NCI-H510A (cell line): ENCODE measurements at regions not wholly inside any gene's neighbourhood (a gene's known extent, or its start where the extent isn't known, plus 50 kb on each side); places are given as distances from the start of the nearest gene placed in this dataset.
"Not testable (repeated sequence)": the region's sequence is repeated elsewhere in the genome, so short reads cannot be mapped to it uniquely, and the experiment has no call there.

Experiments
- DNase-seq: peaks from one replicate; lab custom pipeline; 2025; lab: John Stamatoyannopoulos, UW

DNA sequence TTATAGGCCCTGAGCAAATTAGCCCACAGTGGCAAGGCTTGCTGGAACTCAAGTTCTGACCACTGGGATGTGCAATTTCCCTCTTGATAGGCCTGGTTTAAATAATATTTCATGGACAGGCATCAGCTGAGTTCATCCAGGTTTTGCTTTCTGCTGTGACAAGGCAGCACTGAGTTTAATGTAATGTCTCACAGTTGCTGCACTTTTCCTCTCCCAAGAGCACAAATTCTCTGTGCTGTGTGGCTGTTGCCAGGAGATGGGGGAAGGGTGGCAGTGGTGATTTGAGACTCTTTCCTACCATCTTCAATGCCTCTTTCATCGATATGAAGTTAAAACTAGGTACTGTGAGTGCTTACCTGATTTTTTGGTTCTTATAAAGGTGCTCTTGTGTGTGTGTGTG, 272.8 kb upstream of the STXBP6 start:
- DNase-seq, result no peak

GRCh38 chr14:25316007-25316406, 266.1 kb upstream of the STXBP6 start:
- DNase-seq, result not testable (repeated sequence)

DNA sequence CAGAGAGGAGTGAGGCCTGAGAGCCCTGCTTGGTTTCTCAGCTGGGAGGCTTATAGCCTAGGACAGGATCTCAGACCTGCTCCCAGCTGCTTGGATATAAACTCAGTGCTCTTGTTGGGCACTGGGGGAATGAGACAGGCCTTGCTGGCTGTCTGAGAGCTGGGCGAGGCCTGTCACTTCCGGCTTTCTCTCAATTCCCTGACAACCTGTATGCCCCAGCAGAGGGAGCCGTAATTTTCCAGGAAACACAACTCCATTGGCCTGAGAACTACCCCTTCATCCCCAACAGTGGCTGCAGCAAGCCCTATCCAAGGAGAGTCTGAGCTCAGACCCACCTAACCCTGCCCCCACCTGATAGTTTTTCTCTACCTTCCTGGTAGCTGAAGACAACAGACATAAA, 258.3 kb upstream of the STXBP6 start:
- no peak for DNase-seq

DNA sequence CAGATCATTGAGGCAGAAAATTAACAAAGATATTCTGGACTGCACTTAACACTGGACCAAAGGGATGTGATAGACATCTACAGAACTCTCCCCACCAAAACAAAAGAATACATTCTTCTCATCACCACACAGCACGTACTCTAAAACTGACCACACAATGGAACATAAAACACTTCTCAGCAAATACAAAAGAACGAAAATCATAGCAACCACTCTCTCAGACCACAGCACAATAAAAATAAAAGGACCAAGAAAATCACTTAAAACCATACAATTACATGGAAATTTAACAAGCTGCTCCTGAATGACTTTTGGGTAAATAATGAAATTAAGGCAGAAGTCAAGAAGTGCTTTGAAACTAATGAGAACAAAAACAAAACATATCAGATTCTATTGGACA, 254.0 kb upstream of the STXBP6 start:
- no peak for DNase-seq

DNA sequence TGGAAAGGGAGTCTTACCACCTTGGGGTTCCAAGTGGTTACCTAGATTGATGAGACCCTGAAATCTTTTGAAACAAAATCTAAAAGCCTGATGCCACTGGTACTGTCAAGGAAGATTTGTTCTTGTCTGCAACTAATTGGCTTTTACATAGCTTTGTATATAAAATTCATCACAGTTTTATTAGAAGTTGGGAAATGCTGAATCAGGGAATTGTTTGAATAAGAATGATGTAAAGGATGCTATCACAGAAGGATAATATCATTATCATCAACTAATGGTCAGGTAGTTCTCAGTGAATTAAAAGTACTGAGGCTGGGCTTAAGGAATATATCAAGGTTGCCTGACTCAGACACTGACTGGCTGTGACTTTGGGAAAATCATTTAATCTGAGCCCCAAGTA, 248.3 kb upstream of the STXBP6 start:
- no peak for DNase-seq

- DNase-seq, result not testable (repeated sequence)
Measured at GRCh38 chr14:25290154-25290553, 240.2 kb upstream of the STXBP6 start.

DNA sequence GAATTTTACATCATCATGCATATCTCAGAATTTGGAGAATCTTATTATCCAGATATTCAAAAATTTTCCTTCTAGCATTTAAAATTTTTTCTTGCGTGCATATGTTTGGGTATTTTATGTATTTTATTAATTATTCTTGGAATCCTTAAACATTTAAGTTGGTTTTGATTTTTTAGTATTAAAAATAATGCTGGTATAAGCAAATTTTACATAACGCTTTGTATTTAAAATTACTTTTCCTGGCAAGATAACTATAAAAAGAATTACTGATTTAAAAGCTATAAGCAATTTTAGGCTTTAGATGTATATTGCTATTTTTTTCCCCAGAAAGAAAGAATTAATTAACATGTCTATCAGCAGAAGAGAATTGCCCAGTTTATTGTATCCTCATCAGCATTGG, 224.6 kb upstream of the STXBP6 start:
- DNase-seq, result no peak

GRCh38 chr14:25267186-25267585, 217.2 kb upstream of the STXBP6 start:
- DNase-seq, result no peak

DNA sequence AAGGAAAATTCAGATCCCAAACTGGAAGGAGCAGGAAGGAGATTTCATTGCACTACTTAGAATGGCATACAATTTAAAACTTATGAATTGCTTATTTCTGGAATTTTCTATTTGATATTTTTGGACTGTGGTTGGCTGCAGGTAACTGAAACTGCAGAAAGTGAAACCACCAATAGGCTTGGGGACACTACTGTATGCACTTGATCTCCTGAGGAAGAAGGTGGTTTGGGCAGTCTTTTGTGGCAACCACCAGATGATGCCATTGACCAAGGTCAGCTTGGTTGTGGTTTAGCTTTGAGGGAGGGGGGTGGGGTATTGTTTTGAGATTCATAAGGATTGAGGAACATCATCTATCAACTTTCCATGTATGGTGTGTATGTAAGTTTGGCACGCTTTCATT, 209.5 kb upstream of the STXBP6 start:
- DNase-seq, result no peak

DNA sequence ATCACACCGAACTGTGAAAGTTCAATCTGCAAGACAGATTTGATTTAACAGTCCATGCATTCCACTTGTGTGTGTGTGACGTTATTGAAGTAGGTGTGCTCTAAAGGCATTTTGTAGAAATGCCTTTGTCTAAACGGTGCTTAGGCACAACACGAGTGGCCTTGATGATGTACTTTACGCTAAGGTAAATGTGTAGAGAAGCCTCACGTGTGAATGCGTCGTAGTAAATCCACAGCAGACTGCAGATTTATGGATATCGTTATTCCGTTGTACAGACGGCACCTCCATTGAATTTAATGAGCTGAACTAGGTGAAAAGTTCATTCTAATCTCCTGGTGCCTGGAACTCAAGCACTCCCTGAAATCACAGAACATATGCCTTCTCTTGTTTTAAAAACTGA, 202.8 kb upstream of the STXBP6 start:
- no peak for DNase-seq

DNA sequence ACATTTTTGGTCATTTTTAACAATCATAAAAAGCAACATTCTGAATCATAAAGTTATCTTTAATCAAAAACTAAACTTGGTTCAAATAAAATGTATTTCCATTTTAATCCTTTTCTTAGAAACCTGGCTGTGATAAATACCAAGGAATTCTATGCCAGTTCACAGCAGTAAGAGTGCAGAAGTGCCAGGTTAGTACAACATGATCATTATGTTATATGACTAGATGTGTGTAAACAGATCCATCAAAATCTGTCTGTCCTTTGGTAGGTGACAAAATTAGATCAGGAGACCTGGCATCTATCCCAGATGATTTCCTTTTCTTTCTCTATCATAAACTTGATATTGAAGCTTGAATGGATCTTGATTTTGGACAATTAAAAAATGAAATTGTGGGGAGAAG, 200.6 kb upstream of the STXBP6 start:
- DNase-seq, result no peak

- no peak for DNase-seq
Measured at GRCh38 chr14:25247609-25248008, 197.7 kb upstream of the STXBP6 start.

- DNase-seq, result no peak
Measured at GRCh38 chr14:25246751-25247150, 196.8 kb upstream of the STXBP6 start.

DNA sequence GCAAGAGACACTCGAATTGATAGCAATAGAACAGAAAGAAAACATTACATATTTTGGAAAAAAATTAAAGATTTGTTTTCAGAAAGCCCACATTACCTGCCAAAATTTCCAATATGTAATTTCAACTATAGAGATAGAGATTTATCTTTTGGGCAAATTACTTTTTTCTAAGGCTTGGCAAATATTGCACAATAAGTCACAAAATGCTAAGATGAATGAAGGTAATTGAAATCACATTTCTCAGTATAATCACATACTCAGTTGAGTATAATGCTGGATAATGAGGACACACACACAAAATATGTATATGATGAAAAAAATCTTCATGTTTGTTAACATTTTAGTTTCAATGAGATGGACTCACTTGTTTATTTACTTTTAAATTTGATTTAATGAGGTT, 189.2 kb upstream of the STXBP6 start:
- no peak for DNase-seq

GRCh38 chr14:25237845-25238244, 187.9 kb upstream of the STXBP6 start:
- no peak for DNase-seq

DNA sequence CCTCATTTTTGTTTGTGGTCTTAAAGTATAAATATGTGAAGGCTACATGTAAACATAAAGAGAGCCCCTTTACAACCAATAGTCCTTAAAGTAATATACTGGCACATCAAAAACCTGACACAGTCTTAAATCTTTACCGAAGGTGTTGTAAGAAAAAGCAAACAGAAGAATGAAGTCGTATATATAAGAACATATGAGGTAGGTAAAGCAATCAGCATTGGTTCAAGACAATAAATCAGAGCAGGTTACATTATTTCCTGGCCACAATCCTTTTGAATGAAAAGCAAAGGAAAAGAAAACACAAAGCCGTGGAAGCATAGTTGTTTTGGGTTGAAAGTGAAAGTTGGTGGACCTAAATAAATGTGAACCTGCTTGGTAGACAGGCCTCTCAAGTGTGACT, 183.7 kb upstream of the STXBP6 start:
- no peak for DNase-seq

DNA sequence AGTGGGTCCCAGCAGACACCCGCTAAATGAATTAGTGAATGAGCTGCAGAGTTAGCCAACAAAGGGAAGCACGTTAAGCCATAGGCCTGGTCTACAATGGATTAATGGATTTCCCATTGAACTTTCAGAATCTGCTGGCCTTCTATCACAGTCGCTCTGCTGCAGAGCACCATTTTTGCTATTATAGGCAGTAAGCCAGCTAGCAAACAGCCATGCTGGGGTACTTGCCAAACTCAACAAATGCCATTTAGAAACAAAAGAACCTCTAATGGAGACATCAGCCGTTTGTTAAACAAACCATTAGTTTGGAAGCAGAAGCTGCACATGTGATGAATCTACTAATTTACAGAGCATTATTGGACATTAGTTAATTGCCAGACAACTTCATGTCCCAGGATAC, 181.1 kb upstream of the STXBP6 start:
- no peak for DNase-seq

DNA sequence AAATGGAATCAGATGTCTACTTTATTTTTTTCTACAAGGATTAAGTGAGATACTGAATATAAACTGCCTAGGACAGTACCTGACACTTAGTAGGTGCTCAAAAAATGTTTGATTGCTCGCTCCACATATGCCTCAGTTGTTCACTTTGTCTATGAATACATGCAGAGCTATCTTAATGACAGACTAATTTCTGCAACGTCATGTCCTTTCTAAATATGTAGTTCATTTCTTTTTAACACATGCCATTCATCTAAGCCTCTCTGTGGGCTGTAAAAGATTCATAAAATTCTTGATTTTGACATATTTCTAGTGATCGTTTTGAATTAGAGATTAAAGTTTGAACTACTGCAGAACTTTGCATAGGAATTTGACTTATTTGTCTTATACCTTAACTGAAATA, 176.3 kb upstream of the STXBP6 start:
- DNase-seq, result no peak

- DNase-seq, result no peak
Measured at GRCh38 chr14:25222256-25222655, 172.3 kb upstream of the STXBP6 start.

DNA sequence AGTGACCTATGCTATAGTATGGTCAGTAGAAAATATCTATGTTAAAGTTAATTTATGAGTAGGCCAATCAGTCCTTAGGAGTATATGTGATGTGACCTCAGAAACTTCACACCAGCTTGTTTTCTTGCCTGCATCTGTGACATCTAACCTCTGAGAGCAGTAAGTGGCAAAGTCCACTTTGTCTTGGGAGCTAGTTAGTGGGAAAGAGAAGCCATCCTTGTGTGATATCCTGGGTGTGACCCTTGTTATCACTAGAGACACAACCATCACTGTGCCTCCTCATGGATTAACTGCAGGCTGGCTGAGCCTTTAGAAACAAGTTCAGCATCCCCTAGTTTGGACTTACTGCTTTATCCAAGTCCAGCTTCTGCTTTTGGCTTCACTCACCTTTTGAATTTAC, 170.6 kb upstream of the STXBP6 start:
- no peak for DNase-seq

- no peak for DNase-seq
Measured at GRCh38 chr14:25215607-25216006, 165.7 kb upstream of the STXBP6 start.

DNA sequence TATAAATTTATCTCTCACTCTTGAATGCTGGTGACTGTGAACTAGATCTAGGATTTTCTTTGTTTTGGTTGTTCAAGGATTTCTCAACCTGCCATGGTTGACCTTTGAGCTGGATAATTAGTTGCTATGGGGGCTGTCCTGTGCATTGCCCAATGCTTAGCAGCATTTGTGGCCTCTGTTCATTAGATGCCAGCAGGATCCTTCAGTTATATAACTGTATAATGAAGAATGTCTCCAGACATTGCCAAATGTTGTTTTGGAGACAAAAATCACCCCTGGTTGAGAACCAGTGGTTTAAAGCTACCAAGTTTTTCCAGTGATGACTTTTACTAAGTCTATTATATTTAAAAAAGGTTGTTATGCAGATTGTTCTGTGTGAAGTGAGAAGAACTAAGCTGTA, 147.9 kb upstream of the STXBP6 start:
- no peak for DNase-seq

DNA sequence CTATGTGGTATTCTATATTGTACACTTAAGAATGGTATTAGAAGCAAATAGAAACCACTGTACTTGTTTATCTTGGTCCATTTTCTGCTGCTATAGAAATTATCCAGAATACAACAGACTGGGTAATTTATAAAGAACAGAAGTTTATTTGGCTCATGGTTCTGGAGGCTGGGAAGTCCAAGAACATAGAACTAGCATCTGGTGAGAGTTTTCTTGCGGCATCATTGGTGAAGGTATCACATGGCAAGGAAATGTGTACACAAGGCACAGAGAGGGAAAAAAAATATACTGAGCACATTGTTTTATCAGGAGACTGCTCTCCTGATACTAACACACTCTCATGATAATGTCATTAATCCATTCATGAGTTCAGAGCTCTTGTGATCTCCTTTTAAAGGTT, 130.3 kb upstream of the STXBP6 start:
- no peak for DNase-seq

DNA sequence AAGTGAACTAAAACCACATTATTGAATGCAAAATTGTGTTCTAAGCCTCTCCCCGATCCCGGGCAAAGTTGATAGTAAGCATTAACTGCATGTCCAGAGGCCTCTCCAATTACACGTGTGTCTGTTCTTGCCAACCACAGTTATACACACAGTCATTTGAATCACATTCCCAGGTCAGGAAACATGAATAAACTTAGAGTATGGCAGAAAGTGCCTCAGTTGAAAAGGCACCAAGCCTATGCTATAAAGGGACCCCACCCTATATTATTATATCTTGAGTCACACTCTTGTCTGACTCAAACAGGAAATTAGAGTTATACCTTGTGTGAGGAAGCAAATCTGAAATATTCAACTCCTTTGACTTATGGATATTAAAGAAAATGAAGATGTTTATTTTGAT, 128.3 kb upstream of the STXBP6 start:
- no peak for DNase-seq
